BJ (cell line): ENCODE measurements at regions not wholly inside any gene's neighbourhood (a gene's known extent, or its start where the extent isn't known, plus 50 kb on each side); places are given as distances from the start of the nearest gene placed in this dataset.
"Not testable (repeated sequence)": the region's sequence is repeated elsewhere in the genome, so short reads cannot be mapped to it uniquely, and the experiment has no call there.

Experiments used
- CTCF ChIA-PET: fragments of 350-600 bp; formaldehyde crosslinking; extraction: SDS; loops from one replicate; lab custom pipeline; 2021; ENCODE audit warnings: antibody characterized with exemption, inconsistent platforms; lab: Yijun Ruan, JAX
- POLR2A ChIA-PET: fragments of 300-600 bp; sonication (Branson Sonifier 250); formaldehyde crosslinking; extraction: SDS; loops from one replicate; lab custom pipeline; 2021; ENCODE audit warnings: antibody characterized with exemption; lab: Charles Lee
- DNase-seq: peaks from one replicate; pipeline ENCODE4 v3.0.0-alpha.2; 2011; ENCODE audit warnings: low read depth
- H3K27me3 ChIP-seq: 2 replicates; pipeline ENCODE4 v1.6.0; 2011; ENCODE audit warnings: low read length; ENCODE audit not compliant: control insufficient read depth, insufficient read depth
- H3K36me3 ChIP-seq: 2 replicates; pipeline ENCODE4 v1.5.1; 2011; ENCODE audit warnings: low read length; ENCODE audit not compliant: control insufficient read depth, insufficient read depth
- H3K4me3 ChIP-seq: 2 replicates; pipeline ENCODE4 v1.5.1; 2011; ENCODE audit warnings: low read depth, mild to moderate bottlenecking, control low read depth, low read length
- CTCF ChIP-seq: IDR thresholded peaks from 2 replicates; pipeline ENCODE4 v1.5.1; 2011; ENCODE audit warnings: low read depth, mild to moderate bottlenecking, control low read depth, inconsistent platforms, low read length, moderate library complexity; ENCODE audit not compliant: insufficient read depth

GRCh38 chr10:60532696-60533468 lies 143.2 kb upstream of the ANK3 start:
- POLR2A ChIA-PET, result no interaction called here
- H3K4me3 ChIP-seq, result no peak overlapping the region
- no peak for DNase-seq
- no peaks in the 10 kb centered on the region for H3K27me3 ChIP-seq
- CTCF ChIA-PET, result no interaction called here
- H3K36me3 ChIP-seq, result no peaks in the 10 kb centered on the region
- no peak for TF ChIP-seq CTCF

GRCh38 chr10:60531006-60531405 lies 141.3 kb upstream of the ANK3 start:
- ChIA-PET POLR2A (no interaction called here), CTCF (no interaction called here)
- Histone ChIP-seq H3K36me3 (no peaks in the 10 kb centered on the region), H3K4me3 (no peak overlapping the region), H3K27me3 (no peaks in the 10 kb centered on the region)
- no peak for TF ChIP-seq CTCF
- DNase-seq, result no peak

GRCh38 chr10:60527676-60528075 lies 138.0 kb upstream of the ANK3 start:
- POLR2A ChIA-PET, result no interaction called here
- CTCF ChIA-PET, result no interaction called here
- no peak for DNase-seq
- TF ChIP-seq CTCF, result no peak
- H3K36me3 ChIP-seq, result no peaks in the 10 kb centered on the region
- H3K27me3 ChIP-seq, result no peaks in the 10 kb centered on the region; the same call in 1 of the 2 replicates
- no peak overlapping the region for H3K4me3 ChIP-seq

- Histone ChIP-seq H3K36me3 (no peaks in the 10 kb centered on the region), H3K4me3 (no peak overlapping the region), H3K27me3 (no peaks in the 10 kb centered on the region; the same call in 1 of the 2 replicates)
- DNase-seq, result no peak
- no peak for TF ChIP-seq CTCF
- POLR2A ChIA-PET, result no interaction called here
- CTCF ChIA-PET, result no interaction called here
These were observed 136.3 kb upstream of the ANK3 start for GRCh38 chr10:60525716-60526585.

GRCh38 chr10:60524541-60524940 lies 134.9 kb upstream of the ANK3 start:
- POLR2A ChIA-PET, result no interaction called here
- peak; percentile 14 for DNase-seq
- no peak for TF ChIP-seq CTCF
- CTCF ChIA-PET, result interaction anchor here (0.6 kb wide), 1 partner anchor 202 kb away, joined by 3 read pairs; no protein-coding TSS in a partner anchor
- Histone ChIP-seq H3K4me3 (no peak overlapping the region), H3K27me3 (no peaks in the 10 kb centered on the region; the same call in 1 of the 2 replicates), H3K36me3 (no peaks in the 10 kb centered on the region)

- H3K27me3 ChIP-seq, CTCF ChIA-PET, H3K4me3 ChIP-seq, H3K36me3 ChIP-seq, DNase-seq, POLR2A ChIA-PET: not testable (repeated sequence)
These were observed 133.7 kb upstream of the ANK3 start for GRCh38 chr10:60523371-60523770.
